K562 (cell line): ENCODE measurements at regions not wholly inside any gene's neighbourhood (a gene's known extent, or its start where the extent isn't known, plus 50 kb on each side); places are given as distances from the start of the nearest gene placed in this dataset.

Source experiments
- CUX1 ChIP-seq: fragments of 200-800 bp; sonication (Bioruptor generic); IDR thresholded peaks from 2 replicates; pipeline ENCODE4 v1.6.1; 2016; ENCODE audit warnings: missing genetic modification characterization, missing compliant biosample characterization
- HDAC2 ChIP-seq: fragments of 450-650 bp; IDR thresholded peaks from 2 replicates; pipeline ENCODE4 v1.6.1; 2016; ENCODE audit warnings: mild to moderate bottlenecking
- HMG20A ChIP-seq: fragments of 450-650 bp; formaldehyde crosslinking; conservative IDR thresholded peaks from 2 replicates; pipeline ENCODE4 v1.4.0; 2020; ENCODE audit warnings: mild to moderate bottlenecking, mixed read lengths
- HNRNPL ChIP-seq: fragments of 200-400 bp; formaldehyde crosslinking; IDR thresholded peaks from 2 replicates; pipeline ENCODE4 v1.6.1; 2017; ENCODE audit warnings: low read depth, mild to moderate bottlenecking, low read length
- MYNN ChIP-seq, 2 experiments: sonication (generic); formaldehyde crosslinking in 1 of 2; IDR thresholded peaks; 2 replicates each; pipeline versions ENCODE4 v1.5.0 to v1.6.1; 2016 to 2020; ENCODE audit warnings: antibody characterized with exemption in 1 of 2, missing genetic modification reagents in 1 of 2
- NEUROD1 ChIP-seq: fragments of 150-350 bp; IDR thresholded peaks from 2 replicates; pipeline ENCODE4 v1.6.1; 2014; ENCODE audit warnings: borderline replicate concordance, low read length, low read depth; ENCODE audit not compliant: partially characterized antibody
- NUFIP1 ChIP-seq: fragments of 450-650 bp; IDR thresholded peaks from 2 replicates; pipeline ENCODE4 v1.6.1; 2018; ENCODE audit not compliant: partially characterized antibody
- SMARCA5 ChIP-seq: fragments of 450-650 bp; IDR thresholded peaks from 2 replicates; pipeline ENCODE4 v1.6.1; 2016
- SMARCE1 ChIP-seq: fragments of 450-650 bp; IDR thresholded peaks from 2 replicates; pipeline ENCODE4 v1.7.1; 2016; ENCODE audit warnings: mild to moderate bottlenecking
- SP1 ChIP-seq: sonication (generic); formaldehyde crosslinking; IDR thresholded peaks from 2 replicates; pipeline ENCODE4 v1.8.1; 2022; ENCODE audit warnings: mild to moderate bottlenecking, missing genetic modification reagents
- ZBTB7A ChIP-seq: IDR thresholded peaks from 2 replicates; pipeline ENCODE4 v1.6.1; 2011; ENCODE audit warnings: low read depth, mild to moderate bottlenecking, low read length, moderate library complexity, borderline replicate concordance; ENCODE audit not compliant: control insufficient read depth
- ZNF146 ChIP-seq: IDR thresholded peaks from one replicate; pipeline ENCODE4 v1.6.1; 2018; ENCODE audit warnings: missing compliant biosample characterization; ENCODE audit not compliant: unreplicated experiment
- TF ChIP-seq, protein P1 (sequence below): fragments of 450-650 bp; IDR thresholded peaks from 2 replicates; pipeline ENCODE4 v1.6.1; 2016; ENCODE audit warnings: mild to moderate bottlenecking
- TF ChIP-seq, protein P2 (sequence below): fragments of 450-650 bp; IDR thresholded peaks from 2 replicates; pipeline ENCODE4 v1.7.1; 2018; ENCODE audit warnings: mild to moderate bottlenecking, low read depth; ENCODE audit not compliant: partially characterized antibody

GRCh38 chr4:55729351-55730279 is 90.0 kb upstream of the EXOC1L start (continued):
- TF ChIP-seq NEUROD1 (peak; percentile 77), SP1 (CRISPR knock-in tag) (0 out of 2 replicates have a peak, but pooled peaks have one; percentile 44), CUX1 (CRISPR knock-in tag) (no peak), HNRNPL (no peak), HMG20A (CRISPR knock-in tag) (no peak), ZBTB7A (peak; percentile 38; the same call in 1 of the 2 replicates), SMARCA5 (no peak), HDAC2 (peak; percentile 71), NUFIP1 (no peak), MYNN (IDR thresholded peaks at IDR 0.05) (peak; percentile 81), MYNN (CRISPR knock-in tag; IDR thresholded peaks at IDR 0.05) (no peak), ZNF146 (no peak), SMARCE1 (peak; percentile 87)
- TF ChIP-seq, protein P1, sequence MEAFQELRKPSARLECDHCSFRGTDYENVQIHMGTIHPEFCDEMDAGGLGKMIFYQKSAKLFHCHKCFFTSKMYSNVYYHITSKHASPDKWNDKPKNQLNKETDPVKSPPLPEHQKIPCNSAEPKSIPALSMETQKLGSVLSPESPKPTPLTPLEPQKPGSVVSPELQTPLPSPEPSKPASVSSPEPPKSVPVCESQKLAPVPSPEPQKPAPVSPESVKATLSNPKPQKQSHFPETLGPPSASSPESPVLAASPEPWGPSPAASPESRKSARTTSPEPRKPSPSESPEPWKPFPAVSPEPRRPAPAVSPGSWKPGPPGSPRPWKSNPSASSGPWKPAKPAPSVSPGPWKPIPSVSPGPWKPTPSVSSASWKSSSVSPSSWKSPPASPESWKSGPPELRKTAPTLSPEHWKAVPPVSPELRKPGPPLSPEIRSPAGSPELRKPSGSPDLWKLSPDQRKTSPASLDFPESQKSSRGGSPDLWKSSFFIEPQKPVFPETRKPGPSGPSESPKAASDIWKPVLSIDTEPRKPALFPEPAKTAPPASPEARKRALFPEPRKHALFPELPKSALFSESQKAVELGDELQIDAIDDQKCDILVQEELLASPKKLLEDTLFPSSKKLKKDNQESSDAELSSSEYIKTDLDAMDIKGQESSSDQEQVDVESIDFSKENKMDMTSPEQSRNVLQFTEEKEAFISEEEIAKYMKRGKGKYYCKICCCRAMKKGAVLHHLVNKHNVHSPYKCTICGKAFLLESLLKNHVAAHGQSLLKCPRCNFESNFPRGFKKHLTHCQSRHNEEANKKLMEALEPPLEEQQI, result peak; percentile 79
- TF ChIP-seq, protein P2, sequence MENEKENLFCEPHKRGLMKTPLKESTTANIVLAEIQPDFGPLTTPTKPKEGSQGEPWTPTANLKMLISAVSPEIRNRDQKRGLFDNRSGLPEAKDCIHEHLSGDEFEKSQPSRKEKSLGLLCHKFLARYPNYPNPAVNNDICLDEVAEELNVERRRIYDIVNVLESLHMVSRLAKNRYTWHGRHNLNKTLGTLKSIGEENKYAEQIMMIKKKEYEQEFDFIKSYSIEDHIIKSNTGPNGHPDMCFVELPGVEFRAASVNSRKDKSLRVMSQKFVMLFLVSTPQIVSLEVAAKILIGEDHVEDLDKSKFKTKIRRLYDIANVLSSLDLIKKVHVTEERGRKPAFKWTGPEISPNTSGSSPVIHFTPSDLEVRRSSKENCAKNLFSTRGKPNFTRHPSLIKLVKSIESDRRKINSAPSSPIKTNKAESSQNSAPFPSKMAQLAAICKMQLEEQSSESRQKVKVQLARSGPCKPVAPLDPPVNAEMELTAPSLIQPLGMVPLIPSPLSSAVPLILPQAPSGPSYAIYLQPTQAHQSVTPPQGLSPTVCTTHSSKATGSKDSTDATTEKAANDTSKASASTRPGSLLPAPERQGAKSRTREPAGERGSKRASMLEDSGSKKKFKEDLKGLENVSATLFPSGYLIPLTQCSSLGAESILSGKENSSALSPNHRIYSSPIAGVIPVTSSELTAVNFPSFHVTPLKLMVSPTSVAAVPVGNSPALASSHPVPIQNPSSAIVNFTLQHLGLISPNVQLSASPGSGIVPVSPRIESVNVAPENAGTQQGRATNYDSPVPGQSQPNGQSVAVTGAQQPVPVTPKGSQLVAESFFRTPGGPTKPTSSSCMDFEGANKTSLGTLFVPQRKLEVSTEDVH, result no peak
